ENCODE measurements at regions not wholly inside any gene's neighbourhood (a gene's known extent, or its start where the extent isn't known, plus 50 kb on each side); places are given as distances from the start of the nearest gene placed in this dataset.

- TF ChIP-seq, protein P1, sequence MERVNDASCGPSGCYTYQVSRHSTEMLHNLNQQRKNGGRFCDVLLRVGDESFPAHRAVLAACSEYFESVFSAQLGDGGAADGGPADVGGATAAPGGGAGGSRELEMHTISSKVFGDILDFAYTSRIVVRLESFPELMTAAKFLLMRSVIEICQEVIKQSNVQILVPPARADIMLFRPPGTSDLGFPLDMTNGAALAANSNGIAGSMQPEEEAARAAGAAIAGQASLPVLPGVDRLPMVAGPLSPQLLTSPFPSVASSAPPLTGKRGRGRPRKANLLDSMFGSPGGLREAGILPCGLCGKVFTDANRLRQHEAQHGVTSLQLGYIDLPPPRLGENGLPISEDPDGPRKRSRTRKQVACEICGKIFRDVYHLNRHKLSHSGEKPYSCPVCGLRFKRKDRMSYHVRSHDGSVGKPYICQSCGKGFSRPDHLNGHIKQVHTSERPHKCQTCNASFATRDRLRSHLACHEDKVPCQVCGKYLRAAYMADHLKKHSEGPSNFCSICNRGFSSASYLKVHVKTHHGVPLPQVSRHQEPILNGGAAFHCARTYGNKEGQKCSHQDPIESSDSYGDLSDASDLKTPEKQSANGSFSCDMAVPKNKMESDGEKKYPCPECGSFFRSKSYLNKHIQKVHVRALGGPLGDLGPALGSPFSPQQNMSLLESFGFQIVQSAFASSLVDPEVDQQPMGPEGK (CRISPR knock-in tag; IDR thresholded peaks at IDR 0.05; ENCODE audit: borderline replicate concordance), result no peak
- TF ChIP-seq BACH2 (CRISPR knock-in tag; IDR thresholded peaks at IDR 0.05; ENCODE audit: borderline replicate concordance), result no peak
- TF ChIP-seq RARB (CRISPR knock-in tag; IDR thresholded peaks at IDR 0.05), result no peak
- no peak for TF ChIP-seq OSR1 (CRISPR knock-in tag; IDR thresholded peaks at IDR 0.05)
- TF ChIP-seq ZNF70 (CRISPR knock-in tag; IDR thresholded peaks at IDR 0.05), result no peak
- TF ChIP-seq CSDC2 (CRISPR knock-in tag; IDR thresholded peaks at IDR 0.05), result no peak
- no peak for TF ChIP-seq ZFP30 (CRISPR knock-in tag; IDR thresholded peaks at IDR 0.05)
Measured at GRCh38 chr7:115638853-115639252, 391.7 kb downstream of the TFEC start.

Measured in SK-N-SH treated with all-trans-retinoic acid at 6 μM for 48 hours (cell line).